H1 (cell line): ENCODE measurements at regions not wholly inside any gene's neighbourhood (a gene's known extent, or its start where the extent isn't known, plus 50 kb on each side); places are given as distances from the start of the nearest gene placed in this dataset.

Experiments used
- CTCF ChIA-PET: fragments of 300-600 bp; sonication (Branson Sonifier 250); formaldehyde crosslinking; loops from one replicate; lab custom pipeline; 2021; ENCODE audit not compliant: partially characterized antibody; lab: Charles Lee
- POLR2A ChIA-PET: fragments of 300-600 bp; sonication (Branson Sonifier 250); formaldehyde crosslinking; loops from one replicate; lab custom pipeline; 2021; ENCODE audit warnings: inconsistent platforms; ENCODE audit not compliant: partially characterized antibody; lab: Charles Lee
- DNase-seq, 2 experiments: peaks; one replicate each; pipeline versions ENCODE4 v3.0.0 to v3.0.0-alpha.2; 2010 to 2022; ENCODE audit warnings: low spot score in 2 of 2, low read depth in 1 of 2, mixed read lengths in 1 of 2
- FAIRE-seq: peaks from 2 replicates; lab custom pipeline; 2011; peaks lifted over from hg19 to GRCh38; lab: Jason Lieb, UNC
- H2AFZ ChIP-seq: 2 replicates; pipeline ENCODE4 v1.8.1; 2012; ENCODE audit warnings: low read length, inconsistent platforms
- H2AK5ac ChIP-seq: 2 replicates; pipeline ENCODE4 v1.6.1; 2013; ENCODE audit warnings: low read depth, low read length
- H2BK120ac ChIP-seq: replicated peaks from 2 replicates; pipeline ENCODE3; 2013; ENCODE audit warnings: low read depth, low read length, inconsistent platforms
- H2BK12ac ChIP-seq: 2 replicates; pipeline ENCODE4 v1.6.1; 2013; ENCODE audit warnings: low read depth, low read length
- H2BK15ac ChIP-seq: 2 replicates; pipeline ENCODE4 v1.6.1; 2013; ENCODE audit warnings: low read length
- H2BK20ac ChIP-seq: 2 replicates; pipeline ENCODE4 v1.6.1; 2013; ENCODE audit warnings: low read length
- H2BK5ac ChIP-seq: 2 replicates; pipeline ENCODE4 v1.6.1; 2013; ENCODE audit warnings: low read depth, low read length
- H3K14ac ChIP-seq: 2 replicates; pipeline ENCODE4 v1.6.1; 2013; ENCODE audit warnings: inconsistent platforms; ENCODE audit not compliant: insufficient read length
- H3K18ac ChIP-seq: 2 replicates; pipeline ENCODE4 v1.6.1; 2013; ENCODE audit warnings: low read length; ENCODE audit errors: extremely low read depth
- H3K23ac ChIP-seq: 2 replicates; pipeline ENCODE4 v1.6.1; 2013; ENCODE audit warnings: inconsistent platforms; ENCODE audit not compliant: insufficient read length
- H3K23me2 ChIP-seq: 2 replicates; pipeline ENCODE4 v1.6.1; 2013; ENCODE audit warnings: low read depth, low read length
- H3K27ac ChIP-seq: 2 replicates; pipeline ENCODE4 v1.6.1; 2011; ENCODE audit warnings: low read depth, low read length, inconsistent platforms
- H3K27me3 ChIP-seq, 4 experiments: replicated peaks in 1 of 4; 1 replicate in 1 of 4; 2 replicates in 3 of 4; pipeline versions ENCODE4 v1.6.1 to v1.8.1; 2011 to 2013; ENCODE audit warnings: low read length in 3 of 4, mild to moderate bottlenecking in 3 of 4, inconsistent platforms in 2 of 4, mixed read lengths in 2 of 4, moderate library complexity in 1 of 4; ENCODE audit not compliant: control insufficient read depth in 3 of 4, insufficient read depth in 3 of 4; ENCODE audit errors: extremely low read depth in 1 of 4
- H3K36me3 ChIP-seq, 4 experiments: 2 replicates each; pipeline versions ENCODE4 v1.6.1 to v1.8.1; 2011 to 2013; ENCODE audit warnings: mild to moderate bottlenecking in 4 of 4, low read length in 3 of 4, moderate library complexity in 2 of 4, control low read depth in 1 of 4, inconsistent platforms in 1 of 4; ENCODE audit not compliant: insufficient read depth in 4 of 4, control insufficient read depth in 2 of 4
- H3K4ac ChIP-seq: replicated peaks from 2 replicates; pipeline ENCODE3; 2013; ENCODE audit warnings: low read length, low read depth, mixed read lengths, inconsistent platforms; ENCODE audit not compliant: insufficient read length
- H3K4me1 ChIP-seq, 4 experiments: replicated peaks in 1 of 4; 1 replicate in 1 of 4; 2 replicates in 3 of 4; pipeline versions ENCODE4 v1.6.1 to v1.8.1; 2011 to 2013; ENCODE audit warnings: low read length in 3 of 4, inconsistent platforms in 2 of 4, mixed read lengths in 1 of 4; ENCODE audit not compliant: insufficient read depth in 4 of 4, control insufficient read depth in 3 of 4
- H3K4me2 ChIP-seq, 2 experiments: 2 replicates each; pipeline versions ENCODE4 v1.6.1 to v1.8.1; 2011 to 2013; ENCODE audit warnings: low read depth in 2 of 2, low read length in 2 of 2, control low read depth in 1 of 2, inconsistent platforms in 1 of 2, mild to moderate bottlenecking in 1 of 2; ENCODE audit not compliant: insufficient read depth in 1 of 2
- H3K4me3 ChIP-seq, 4 experiments: fragments of 200-600, 300-600 bp in 1 of 4; sonication (generic), shearing (Covaris generic), sonication (Bioruptor Twin) in 1 of 4; 2 replicates each; pipeline versions ENCODE4 v1.5.1 to v1.8.1; 2011 to 2016; ENCODE audit warnings: low read length in 4 of 4, low read depth in 3 of 4, control low read depth in 2 of 4, inconsistent platforms in 2 of 4, mild to moderate bottlenecking in 2 of 4, mixed read lengths in 1 of 4, moderate library complexity in 1 of 4; ENCODE audit not compliant: insufficient read depth in 2 of 4; ENCODE audit errors: extremely low read depth in 1 of 4
- H3K56ac ChIP-seq: replicated peaks from 2 replicates; pipeline ENCODE3; 2013; ENCODE audit warnings: low read depth, mild to moderate bottlenecking, mixed read lengths, low read length, inconsistent platforms; ENCODE audit not compliant: insufficient read length
- H3K79me1 ChIP-seq: 2 replicates; pipeline ENCODE4 v1.6.1; 2013; ENCODE audit warnings: low read depth, low read length, control low read depth
- H3K79me2 ChIP-seq, 2 experiments: 2 replicates each; pipeline versions ENCODE4 v1.6.1 to v1.8.1; 2012 to 2013; ENCODE audit warnings: low read length in 2 of 2, mild to moderate bottlenecking in 2 of 2, inconsistent platforms in 1 of 2; ENCODE audit not compliant: insufficient read depth in 2 of 2, control insufficient read depth in 1 of 2
- H3K9ac ChIP-seq, 4 experiments: replicated peaks in 1 of 4; 1 replicate in 1 of 4; 2 replicates in 3 of 4; pipeline versions ENCODE4 v1.6.1 to v1.8.1; 2011 to 2013; ENCODE audit warnings: low read depth in 3 of 4, low read length in 3 of 4, control low read depth in 2 of 4, mild to moderate bottlenecking in 2 of 4, moderate library complexity in 2 of 4, inconsistent platforms in 1 of 4; ENCODE audit errors: extremely low read depth in 1 of 4
- H3K9me3 ChIP-seq, 2 experiments: 2 replicates each; pipeline versions ENCODE4 v1.6.1 to v1.8.1; 2012 to 2013; ENCODE audit warnings: mild to moderate bottlenecking in 2 of 2, moderate library complexity in 2 of 2, control low read depth in 1 of 2, inconsistent platforms in 1 of 2, low read depth in 1 of 2, low read length in 1 of 2, mixed read lengths in 1 of 2; ENCODE audit not compliant: insufficient read depth in 2 of 2
- H4K20me1 ChIP-seq, 2 experiments: replicated peaks in 1 of 2; 2 replicates each; pipeline versions ENCODE3 to v1.8.1; 2011 to 2013; ENCODE audit warnings: inconsistent platforms in 2 of 2, low read length in 2 of 2, mild to moderate bottlenecking in 1 of 2; ENCODE audit not compliant: insufficient read depth in 2 of 2, control insufficient read depth in 1 of 2
- H4K5ac ChIP-seq: 2 replicates; pipeline ENCODE4 v1.6.1; 2013; ENCODE audit warnings: low read length, low read depth, mixed read lengths, inconsistent platforms; ENCODE audit not compliant: insufficient read length
- H4K8ac ChIP-seq: 2 replicates; pipeline ENCODE4 v1.8.0; 2013; ENCODE audit warnings: mild to moderate bottlenecking, moderate library complexity, low read length, inconsistent platforms; ENCODE audit not compliant: insufficient read depth; ENCODE audit errors: extremely low read depth
- H4K91ac ChIP-seq: replicated peaks from 2 replicates; pipeline ENCODE3; 2013; ENCODE audit warnings: low read length, mixed read lengths, inconsistent platforms; ENCODE audit not compliant: insufficient read length
- CBX5 ChIP-seq: fragments of 300-800, 300-1000 bp; sonication (generic); IDR thresholded peaks from 2 replicates; pipeline ENCODE4 v1.7.1; 2016; ENCODE audit warnings: antibody characterized with exemption, low read length, low read depth
- CHD1 ChIP-seq: IDR thresholded peaks from 2 replicates; pipeline ENCODE4 v1.6.1; 2012; ENCODE audit warnings: low read depth, low read length, improper control_type of control experiment
- CHD2 ChIP-seq: IDR thresholded peaks from 2 replicates; pipeline ENCODE4 v1.6.1; 2012; ENCODE audit warnings: low read length, improper control_type of control experiment
- EGR1 ChIP-seq: IDR thresholded peaks from 2 replicates; pipeline ENCODE4 v1.6.1; 2011; ENCODE audit warnings: low read depth, low read length, borderline replicate concordance
- KDM1A ChIP-seq: fragments of 200-600, 300-600 bp; sonication (generic); IDR thresholded peaks from 2 replicates; pipeline ENCODE4 v1.7.1; 2016; ENCODE audit warnings: mild to moderate bottlenecking, low read length, borderline replicate concordance
- NANOG ChIP-seq: IDR thresholded peaks from 2 replicates; pipeline ENCODE4 v1.6.1; 2011; ENCODE audit warnings: low read length, low read depth, mild to moderate bottlenecking, inconsistent platforms; ENCODE audit not compliant: insufficient read depth, poor library complexity, severe bottlenecking
- NRF1 ChIP-seq: IDR thresholded peaks from 2 replicates; pipeline ENCODE4 v1.6.1; 2011; ENCODE audit warnings: mild to moderate bottlenecking, low read depth, low read length, improper control_type of control experiment
- POU5F1 ChIP-seq: IDR thresholded peaks from 2 replicates; pipeline ENCODE4 v1.6.1; 2011; ENCODE audit warnings: low read depth, mild to moderate bottlenecking, low read length, moderate library complexity
- SP1 ChIP-seq: IDR thresholded peaks from 2 replicates; pipeline ENCODE4 v1.6.1; 2011; ENCODE audit warnings: low read depth, low read length
- SP2 ChIP-seq: IDR thresholded peaks from 2 replicates; pipeline ENCODE4 v1.6.1; 2012; ENCODE audit warnings: mild to moderate bottlenecking, low read length, inconsistent platforms
- WGBS, 2 experiments: shearing (Covaris generic) in 1 of 2; methylation state at CpG; one replicate each; pipeline versions ENCODE4 v1.1.6 to v1.1.7; 2013 to 2015; ENCODE audit warnings: low lambda C conversion rate in 2 of 2, mixed read lengths in 2 of 2, inconsistent platforms in 1 of 2, low coverage in 1 of 2, missing lambda C conversion rate in 1 of 2; ENCODE audit not compliant: insufficient replicate concordance in 2 of 2, insufficient coverage in 1 of 2, insufficient read length in 1 of 2; ENCODE audit errors: extremely low coverage in 1 of 2, missing lambda C conversion rate in 1 of 2; 5-methylcytosine and 5-hydroxymethylcytosine counted together
- TF ChIP-seq, protein P1 (sequence below): IDR thresholded peaks from 2 replicates; pipeline ENCODE4 v1.6.1; 2011; ENCODE audit warnings: low read depth, mild to moderate bottlenecking, low read length; ENCODE audit not compliant: insufficient read depth
- TF ChIP-seq, protein P2 (sequence below): IDR thresholded peaks from 2 replicates; pipeline ENCODE4 v1.6.1; 2012; ENCODE audit warnings: inconsistent platforms

DNA sequence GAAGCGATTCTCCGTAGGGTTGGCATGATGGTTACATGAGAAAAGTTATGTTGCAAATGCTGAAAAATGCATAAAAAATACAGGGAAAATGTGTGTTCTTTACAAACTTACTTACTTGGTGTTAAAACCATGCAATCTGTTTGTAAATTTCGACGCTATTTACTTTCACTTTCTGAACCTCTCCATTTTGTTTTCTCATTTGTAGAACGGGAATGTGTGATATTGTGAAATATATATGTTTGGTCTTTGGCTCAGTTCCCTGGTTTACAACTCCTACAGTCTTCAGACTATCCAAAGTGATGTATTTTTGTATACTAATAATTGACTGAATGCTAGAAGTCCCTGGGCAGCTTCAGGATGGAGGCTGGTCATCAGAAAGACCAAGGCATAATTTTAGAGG, 982.3 kb downstream of the ADGRL2 start:
- Histone ChIP-seq H2AFZ (no peak overlapping the region), H4K5ac (no peak overlapping the region), H2AK5ac (no peak overlapping the region), H3K27me3 (no peaks in the 10 kb centered on the region), H2BK15ac (no peak overlapping the region), H2BK12ac (no peak overlapping the region), H3K18ac (no peak overlapping the region), H3K23ac (no peak overlapping the region), H3K36me3 (peaks cover 0 to 2% (median 0%) of the 10 kb centered on the region in 4 experiments; a peak in 1 of 8 replicates), H3K4me2 (no peak overlapping the region), H3K23me2 (no peaks in the 10 kb centered on the region), H2BK20ac (no peak overlapping the region), H3K4ac (no peak overlapping the region), H3K4me1 (no peaks in the 10 kb centered on the region), H3K79me1 (no peaks in the 10 kb centered on the region), H3K27ac (no peak overlapping the region), H2BK120ac (no peak overlapping the region), H3K56ac (no peak overlapping the region), H3K9ac (no peak overlapping the region), H4K91ac (no peak overlapping the region), H4K8ac (no peak overlapping the region), H2BK5ac (no peak overlapping the region), H4K20me1 (no peaks in the 10 kb centered on the region), H3K79me2 (no peaks in the 10 kb centered on the region), H3K4me3 (no peak overlapping the region), H3K14ac (no peak overlapping the region), H3K9me3 (peaks cover 0 to 4% of the 10 kb centered on the region in 2 experiments; a peak in 1 of 4 replicates)
- 95% methylated on average over 5 of the region's 5 CpGs; no CpG with 5 or more reads in 1 of the 2 experiments for WGBS, 2 experiments
- FAIRE-seq (no peak), DNase-seq (no peak)
- ChIA-PET POLR2A (no interaction called here), CTCF (no interaction called here)
- no peak for TF ChIP-seq POU5F1
- no peak for TF ChIP-seq NANOG
- TF ChIP-seq CHD2: no peak
- TF ChIP-seq SP2: no peak
- no peak for TF ChIP-seq EGR1
- TF ChIP-seq, protein P1, sequence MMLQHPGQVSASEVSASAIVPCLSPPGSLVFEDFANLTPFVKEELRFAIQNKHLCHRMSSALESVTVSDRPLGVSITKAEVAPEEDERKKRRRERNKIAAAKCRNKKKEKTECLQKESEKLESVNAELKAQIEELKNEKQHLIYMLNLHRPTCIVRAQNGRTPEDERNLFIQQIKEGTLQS: no peak
- TF ChIP-seq, protein P2, sequence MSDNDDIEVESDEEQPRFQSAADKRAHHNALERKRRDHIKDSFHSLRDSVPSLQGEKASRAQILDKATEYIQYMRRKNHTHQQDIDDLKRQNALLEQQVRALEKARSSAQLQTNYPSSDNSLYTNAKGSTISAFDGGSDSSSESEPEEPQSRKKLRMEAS: no peak
- no peak for TF ChIP-seq SP1
- TF ChIP-seq KDM1A: no peak
- no peak for TF ChIP-seq NRF1
- TF ChIP-seq CBX5: no peak
- no peak for TF ChIP-seq CHD1
